ENCODE measurements at regions not wholly inside any gene's neighbourhood (a gene's known extent, or its start where the extent isn't known, plus 50 kb on each side); places are given as distances from the start of the nearest gene placed in this dataset.
A peak's percentile ranks its signal among the peaks of the same experiment; 100 is the strongest.
"Not testable (repeated sequence)": the region's sequence is repeated elsewhere in the genome, so short reads cannot be mapped to it uniquely, and the experiment has no call there.

- no peak for DNase-seq
Measured at GRCh38 chr6:146908786-146909185, 295.4 kb upstream of the STXBP5 start.

- no peak for DNase-seq
Measured at GRCh38 chr6:146909376-146909775, 294.8 kb upstream of the STXBP5 start.

GRCh38 chr6:146909886-146910285 is 294.3 kb upstream of the STXBP5 start:
- DNase-seq: no peak

- no peak for DNase-seq
Measured at GRCh38 chr6:146910611-146911010, 293.6 kb upstream of the STXBP5 start.

GRCh38 chr6:146911635-146912215 is 292.5 kb upstream of the STXBP5 start:
- no peak for DNase-seq

GRCh38 chr6:146912730-146913685 is 291.2 kb upstream of the STXBP5 start:
- no peak for DNase-seq

GRCh38 chr6:146913842-146914488 is 290.3 kb upstream of the STXBP5 start:
- DNase-seq: peak; percentile 43

GRCh38 chr6:146914489-146915483 is 289.4 kb upstream of the STXBP5 start:
- DNase-seq: no peak

- DNase-seq: no peak
Measured at GRCh38 chr6:146915671-146916127, 288.5 kb upstream of the STXBP5 start.

GRCh38 chr6:146916435-146917025 is 287.7 kb upstream of the STXBP5 start:
- DNase-seq: no peak

GRCh38 chr6:146917182-146917581 is 287.0 kb upstream of the STXBP5 start:
- DNase-seq: no peak

- DNase-seq: no peak
Measured at GRCh38 chr6:146917979-146918378, 286.2 kb upstream of the STXBP5 start.

GRCh38 chr6:146919017-146919416 is 285.2 kb upstream of the STXBP5 start:
- DNase-seq: no peak

GRCh38 chr6:146923205-146923833 is 280.9 kb upstream of the STXBP5 start:
- DNase-seq: no peak

GRCh38 chr6:146925846-146926245 is 278.4 kb upstream of the STXBP5 start:
- DNase-seq: peak; percentile 13

GRCh38 chr6:146928503-146928902 is 275.7 kb upstream of the STXBP5 start:
- DNase-seq: no peak

GRCh38 chr6:146931214-146931613 is 273.0 kb upstream of the STXBP5 start:
- no peak for DNase-seq

- no peak for DNase-seq
Measured at GRCh38 chr6:146937316-146937715, 266.9 kb upstream of the STXBP5 start.

GRCh38 chr6:146938266-146938665 is 266.0 kb upstream of the STXBP5 start:
- no peak for DNase-seq

- not testable (repeated sequence) for DNase-seq
Measured at GRCh38 chr6:146939456-146939855, 264.8 kb upstream of the STXBP5 start.

- DNase-seq: no peak
Measured at GRCh38 chr6:146943664-146944063, 260.6 kb upstream of the STXBP5 start.

Measured in activated CD4-positive, alpha-beta T cell treated with anti-CD3 and anti-CD28 coated beads, Interleukin-2, Interleukin-6, amounts not matched to agents 100 ng/mL and 50 ng/mL, durations not matched to agents 16 hours and 8 hours (primary cell).